MM.1S (cell line): ENCODE measurements at regions not wholly inside any gene's neighbourhood (a gene's known extent, or its start where the extent isn't known, plus 50 kb on each side); places are given as distances from the start of the nearest gene placed in this dataset.

Experiments used
- DNase-seq: peaks from one replicate; pipeline ENCODE4 v3.0.0-alpha.2; 2015
- H2AFZ ChIP-seq: fragments of 300-600 bp; sonication (generic); 2 replicates; pipeline ENCODE4 v1.6.0; 2016; ENCODE audit warnings: antibody characterized with exemption, low read length
- H3F3A ChIP-seq: fragments of 300-600 bp; sonication (generic); 2 replicates; pipeline ENCODE4 v1.6.1; 2016; ENCODE audit warnings: mild to moderate bottlenecking, antibody characterized with exemption, low read length, moderate library complexity, mixed read lengths; ENCODE audit not compliant: insufficient read depth
- H3K27ac ChIP-seq: fragments of 300-600 bp; sonication (generic); 2 replicates; pipeline ENCODE4 v1.5.1; 2016; ENCODE audit warnings: mild to moderate bottlenecking, low read length
- H3K27me3 ChIP-seq: fragments of 300-600 bp; sonication (generic); replicated peaks from 2 replicates; pipeline ENCODE4 v1.6.0; 2016; ENCODE audit warnings: low read length; ENCODE audit not compliant: insufficient read depth
- H3K36me3 ChIP-seq: fragments of 300-600 bp; sonication (generic); replicated peaks from 2 replicates; pipeline ENCODE4 v1.6.1; 2016; ENCODE audit warnings: mild to moderate bottlenecking, low read length, mixed read lengths; ENCODE audit not compliant: insufficient read depth
- H3K4me1 ChIP-seq: fragments of 300-600 bp; sonication (generic); 2 replicates; pipeline ENCODE4 v1.6.1; 2016; ENCODE audit warnings: low read length, mixed read lengths
- H3K4me2 ChIP-seq: fragments of 300-600 bp; sonication (generic); 2 replicates; pipeline ENCODE4 v1.6.0; 2016; ENCODE audit warnings: low read depth, low read length
- H3K4me3 ChIP-seq: fragments of 300-600 bp; sonication (generic); 2 replicates; pipeline ENCODE4 v1.5.1; 2016; ENCODE audit warnings: low read length, mixed read lengths
- H3K79me2 ChIP-seq: fragments of 300-600 bp; sonication (generic); 2 replicates; pipeline ENCODE4 v1.6.1; 2016; ENCODE audit warnings: mixed run types, low read length, mixed read lengths
- H3K9ac ChIP-seq: fragments of 300-600 bp; sonication (generic); 2 replicates; pipeline ENCODE4 v1.6.1; 2016; ENCODE audit warnings: low read length, mixed read lengths
- H3K9me2 ChIP-seq: fragments of 300-600 bp; sonication (generic); replicated peaks from 2 replicates; pipeline ENCODE4 v1.6.1; 2016; ENCODE audit warnings: mild to moderate bottlenecking, low read length, mixed read lengths; ENCODE audit not compliant: insufficient read depth
- H3K9me3 ChIP-seq: fragments of 300-600 bp; sonication (generic); replicated peaks from 2 replicates; pipeline ENCODE4 v1.6.1; 2016; ENCODE audit warnings: mild to moderate bottlenecking, low read length, mixed read lengths; ENCODE audit not compliant: insufficient read depth
- H4K20me1 ChIP-seq: fragments of 300-600 bp; sonication (generic); 2 replicates; pipeline ENCODE4 v1.6.1; 2016; ENCODE audit warnings: mild to moderate bottlenecking, low read length, moderate library complexity, mixed read lengths; ENCODE audit not compliant: insufficient read depth
- CTCF ChIP-seq: fragments of 300-600 bp; sonication (generic); IDR thresholded peaks from 2 replicates; pipeline ENCODE4 v1.5.1; 2016; ENCODE audit warnings: antibody characterized with exemption, low read length, mixed read lengths
- EZH2 ChIP-seq: fragments of 300-600 bp; sonication (generic); optimal IDR thresholded peaks from 2 replicates; pipeline ENCODE3; 2017; ENCODE audit warnings: low read depth, mild to moderate bottlenecking, antibody characterized with exemption, low read length, mixed read lengths
- EZH2phosphoT487 ChIP-seq: fragments of 300-600 bp; sonication (generic); IDR thresholded peaks from 2 replicates; pipeline ENCODE4 v1.6.1; 2018; ENCODE audit warnings: antibody characterized with exemption, low read length

- no peak overlapping the region for H3K9ac ChIP-seq
- no peak for DNase-seq
Observed at GRCh38 chr2:189298481-189298880, 118.9 kb upstream of the COL5A2 start.

GRCh38 chr2:189299974-189300373 lies 120.4 kb upstream of the COL5A2 start:
- Histone ChIP-seq H3K9ac (no peak overlapping the region), H4K20me1 (no peaks in the 10 kb centered on the region), H3K9me2 (no peaks in the 10 kb centered on the region), H3K9me3 (no peaks in the 10 kb centered on the region), H3K27ac (no peak overlapping the region), H3K27me3 (no peaks in the 10 kb centered on the region), H2AFZ (no peak overlapping the region), H3K4me2 (no peak overlapping the region), H3F3A (no peaks in the 10 kb centered on the region), H3K36me3 (no peaks in the 10 kb centered on the region), H3K79me2 (no peaks in the 10 kb centered on the region), H3K4me3 (no peak overlapping the region), H3K4me1 (peaks cover 8% of the 10 kb centered on the region; the same call in 1 of the 2 replicates)
- TF ChIP-seq EZH2 = no peak
- no peak for TF ChIP-seq EZH2phosphoT487
- no peak for TF ChIP-seq CTCF
- no peak for DNase-seq

More at GRCh38 chr2:189298481-189298880, 118.9 kb upstream of the COL5A2 start:
- Histone ChIP-seq H3K4me3 (no peak overlapping the region), H3K9me2 (no peaks in the 10 kb centered on the region), H3K36me3 (no peaks in the 10 kb centered on the region), H4K20me1 (no peaks in the 10 kb centered on the region), H3K9me3 (no peaks in the 10 kb centered on the region), H3K27ac (no peak overlapping the region), H3K27me3 (no peaks in the 10 kb centered on the region), H3K79me2 (no peaks in the 10 kb centered on the region), H3K4me2 (no peak overlapping the region), H3K4me1 (peaks cover 8% of the 10 kb centered on the region; the same call in 1 of the 2 replicates), H2AFZ (no peak overlapping the region), H3F3A (no peaks in the 10 kb centered on the region)
- TF ChIP-seq EZH2 (no peak), CTCF (no peak), EZH2phosphoT487 (no peak)

- H3K79me2 ChIP-seq = no peaks in the 10 kb centered on the region
- H4K20me1 ChIP-seq = no peaks in the 10 kb centered on the region
- H3K4me3 ChIP-seq = no peak overlapping the region
- no peaks in the 10 kb centered on the region for H3F3A ChIP-seq
- DNase-seq = peak; percentile 47
- 0 out of 2 replicates have a peak overlapping the region, but pooled peaks have one; percentile 5 for H3K4me2 ChIP-seq
- H3K36me3 ChIP-seq = no peaks in the 10 kb centered on the region
- H3K4me1 ChIP-seq = peaks cover 8% of the 10 kb centered on the region; the same call in 1 of the 2 replicates
- H3K27me3 ChIP-seq = no peaks in the 10 kb centered on the region
- H2AFZ ChIP-seq = no peak overlapping the region
- H3K9me2 ChIP-seq = no peaks in the 10 kb centered on the region
- H3K9ac ChIP-seq = no peak overlapping the region
- TF ChIP-seq EZH2 (no peak), EZH2phosphoT487 (no peak), CTCF (no peak)
- no peak overlapping the region for H3K27ac ChIP-seq
- no peaks in the 10 kb centered on the region for H3K9me3 ChIP-seq
Observed at GRCh38 chr2:189300916-189301315, 121.4 kb upstream of the COL5A2 start.
